DMS153 treated with DMSO at 0.1 percent for 48 hours (cell line): ENCODE measurements at regions not wholly inside any gene's neighbourhood (a gene's known extent, or its start where the extent isn't known, plus 50 kb on each side); places are given as distances from the start of the nearest gene placed in this dataset.
"Not testable (repeated sequence)": the region's sequence is repeated elsewhere in the genome, so short reads cannot be mapped to it uniquely, and the experiment has no call there.

ENCODE experiments used
- DNase-seq: peaks from one replicate; lab custom pipeline; 2025; ENCODE audit not compliant: unreplicated experiment; lab: John Stamatoyannopoulos, UW

DNA sequence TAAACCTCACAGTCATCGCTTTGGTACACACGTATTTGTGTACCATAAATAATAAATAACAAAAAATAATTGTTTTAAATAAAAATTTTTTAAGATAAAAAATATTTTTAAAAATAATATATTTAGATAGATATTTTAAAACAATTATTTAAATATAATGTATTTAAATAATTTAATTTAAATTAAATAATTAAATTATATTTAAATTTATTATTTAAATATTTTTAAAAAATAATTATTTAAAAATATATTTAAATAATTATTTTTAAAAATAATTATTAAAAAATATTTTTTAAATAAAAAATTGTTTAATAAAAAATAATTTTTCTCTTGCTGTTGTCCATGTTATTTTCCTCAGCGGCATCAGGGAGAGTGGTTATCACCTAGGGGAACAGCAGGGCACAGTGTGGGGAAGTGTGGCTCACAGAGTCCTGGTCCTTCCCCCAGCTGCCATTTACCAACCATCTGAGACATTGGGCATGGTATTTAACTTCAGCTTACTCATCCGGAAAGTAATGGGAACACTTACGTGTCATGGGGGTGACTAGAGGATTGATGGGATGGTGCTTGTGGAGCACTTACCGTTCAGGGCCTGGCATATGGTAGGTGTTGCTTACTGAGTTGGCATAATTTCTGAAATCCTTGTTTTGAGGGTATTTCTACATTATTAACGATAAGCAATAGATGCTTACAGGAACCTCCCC, 92.9 kb upstream of the TSPAN2 start:
- DNase-seq = no peak

DNA sequence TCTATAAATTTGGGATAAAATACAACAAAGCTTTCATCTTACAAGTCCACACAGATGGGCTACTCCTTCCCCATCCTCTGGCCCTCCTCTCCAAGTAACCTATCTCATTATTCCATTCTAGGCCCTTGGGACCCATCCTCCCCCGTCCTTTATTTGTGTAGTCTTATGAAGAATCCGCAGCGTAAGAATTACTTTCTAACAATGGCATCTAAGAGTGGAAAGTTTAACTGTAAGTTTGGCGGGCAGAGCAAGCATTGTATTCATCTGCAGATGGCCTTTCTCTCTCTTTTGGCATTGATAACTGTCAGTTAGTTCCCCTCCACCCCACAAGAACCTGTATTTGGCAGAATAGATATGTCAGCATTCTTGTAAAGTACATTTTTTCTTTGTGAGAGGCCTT, 91.9 kb upstream of the TSPAN2 start:
- DNase-seq = no peak

DNA sequence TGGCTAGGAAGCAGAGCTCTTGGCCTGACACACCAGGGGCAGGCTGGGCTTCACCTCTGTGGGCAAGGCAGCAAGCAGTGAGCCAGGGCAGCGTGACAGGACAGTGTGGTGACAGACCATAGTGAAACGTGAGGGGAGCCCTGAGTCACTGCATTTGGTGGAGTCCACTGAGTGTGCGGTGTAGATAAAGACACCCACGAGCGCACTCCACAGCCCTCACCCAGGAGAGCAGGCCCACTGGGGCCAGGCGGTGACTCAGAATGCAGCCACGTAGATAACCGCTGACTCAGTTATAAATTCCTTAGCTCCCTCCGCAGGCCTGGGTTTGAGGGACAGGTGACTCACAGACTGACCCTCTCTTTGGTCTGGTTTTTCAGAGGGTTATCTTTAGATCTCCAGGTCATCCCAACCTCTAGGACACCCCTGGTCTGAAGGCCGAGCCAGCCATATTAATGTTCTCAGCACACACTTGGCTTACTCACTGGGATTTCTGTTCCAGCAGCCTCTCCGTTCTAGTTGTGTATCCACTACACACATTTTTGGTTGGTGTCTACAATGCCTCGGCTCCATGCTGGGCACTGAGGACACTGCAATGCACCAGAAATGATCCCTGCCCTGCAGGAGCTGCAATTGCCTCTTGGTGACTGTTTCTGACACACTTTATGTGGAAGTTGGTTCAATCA, 90.2 kb upstream of the TSPAN2 start:
- no peak for DNase-seq

DNA sequence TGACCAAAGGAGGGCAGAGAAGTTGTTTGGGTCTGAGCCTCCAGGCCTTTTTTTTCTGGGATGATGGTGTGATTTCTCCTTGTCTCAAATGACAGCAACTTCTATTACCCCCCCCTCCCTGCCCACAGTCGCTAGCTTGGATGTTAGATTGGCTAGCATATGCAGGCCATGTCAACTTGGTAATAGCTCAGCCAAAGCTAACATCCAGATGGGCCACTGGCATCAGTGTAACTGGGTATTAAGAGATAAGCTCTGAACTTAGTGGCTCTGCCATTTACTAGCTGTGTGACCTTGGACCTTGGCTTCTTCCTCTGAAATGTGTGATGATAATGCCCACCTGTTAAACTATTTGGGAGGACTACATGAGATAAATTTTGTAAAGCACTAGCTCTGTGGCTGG, 86.9 kb upstream of the TSPAN2 start:
- DNase-seq = no peak

DNA sequence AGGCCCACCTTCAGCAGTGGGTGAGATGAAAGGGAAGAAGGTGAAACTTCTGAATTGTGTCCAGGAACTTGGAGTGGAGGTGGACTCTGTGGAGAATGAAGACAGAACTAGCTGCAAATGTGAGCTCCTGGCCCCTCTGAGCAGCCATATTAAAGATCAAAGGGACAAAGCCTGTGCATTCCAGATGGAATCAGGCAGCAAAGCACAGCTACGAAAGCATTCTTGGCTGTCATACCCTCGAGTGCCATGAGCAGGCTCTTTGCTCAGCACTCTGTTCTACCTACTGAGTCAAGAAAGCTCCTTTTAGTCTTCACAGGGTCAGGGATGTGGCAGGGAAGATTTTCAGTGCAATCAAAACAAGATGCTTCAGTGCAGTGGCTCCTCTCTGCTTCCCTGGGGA, 86.3 kb upstream of the TSPAN2 start:
- no peak for DNase-seq

DNA sequence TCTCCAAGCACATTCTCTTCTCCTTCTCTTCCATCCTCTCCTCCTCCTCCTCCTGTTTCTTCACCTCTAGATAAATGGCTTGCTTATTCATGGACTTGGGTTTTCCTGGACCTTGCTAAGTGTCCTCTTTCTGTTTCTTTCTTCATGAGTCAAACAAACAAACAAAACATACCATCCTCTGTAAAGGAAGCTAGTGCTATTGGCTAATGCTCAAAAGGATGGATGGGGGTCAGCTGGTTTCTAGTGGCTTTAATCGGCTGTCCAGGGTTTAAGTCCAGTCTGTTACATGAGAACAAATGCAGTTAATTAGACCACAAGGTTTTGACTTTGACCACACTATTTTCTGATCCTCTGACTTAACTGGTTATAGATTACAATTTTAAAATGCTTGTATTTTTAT, 83.8 kb upstream of the TSPAN2 start:
- no peak for DNase-seq

DNA sequence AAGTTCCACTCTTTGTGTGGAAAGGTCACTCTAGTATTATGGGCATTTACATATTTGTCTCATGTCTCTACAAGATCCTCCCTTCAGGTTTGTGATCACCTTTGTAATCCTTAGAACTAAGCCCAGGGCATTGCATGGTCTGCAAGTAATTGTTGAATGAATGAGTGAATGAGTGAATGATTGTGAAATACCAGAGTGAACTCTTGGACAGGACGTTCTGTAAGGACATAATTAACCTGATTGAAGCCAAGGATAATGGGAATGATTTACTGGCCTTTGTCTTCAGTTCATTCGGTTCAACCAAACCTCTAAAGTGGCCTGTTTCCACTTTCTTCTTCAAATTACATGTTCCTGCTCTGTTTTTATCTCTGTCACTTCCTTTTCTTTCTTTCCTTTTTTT, 83.0 kb upstream of the TSPAN2 start:
- DNase-seq = no peak

DNA sequence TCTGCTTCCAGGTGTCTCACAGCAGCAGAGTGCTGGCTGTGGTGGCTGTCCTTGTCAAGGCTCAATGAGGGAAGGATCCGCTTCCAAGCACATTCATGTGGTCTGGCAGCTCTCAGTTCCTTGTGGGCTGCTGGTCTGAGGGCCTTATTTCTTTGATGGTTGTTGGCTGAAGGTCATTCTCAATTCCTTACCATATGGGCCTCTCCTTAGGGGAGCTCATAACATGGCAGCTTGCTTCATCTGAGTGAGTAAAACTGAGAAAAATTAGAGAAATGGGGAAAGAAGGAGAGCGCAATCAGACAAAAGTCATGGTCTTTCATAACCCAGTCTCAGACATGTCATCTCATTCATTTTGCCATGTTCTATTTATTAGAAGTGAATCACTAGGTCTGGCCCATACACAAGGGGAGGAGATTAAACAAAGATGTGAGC, 81.7 kb upstream of the TSPAN2 start:
- no peak for DNase-seq

DNA sequence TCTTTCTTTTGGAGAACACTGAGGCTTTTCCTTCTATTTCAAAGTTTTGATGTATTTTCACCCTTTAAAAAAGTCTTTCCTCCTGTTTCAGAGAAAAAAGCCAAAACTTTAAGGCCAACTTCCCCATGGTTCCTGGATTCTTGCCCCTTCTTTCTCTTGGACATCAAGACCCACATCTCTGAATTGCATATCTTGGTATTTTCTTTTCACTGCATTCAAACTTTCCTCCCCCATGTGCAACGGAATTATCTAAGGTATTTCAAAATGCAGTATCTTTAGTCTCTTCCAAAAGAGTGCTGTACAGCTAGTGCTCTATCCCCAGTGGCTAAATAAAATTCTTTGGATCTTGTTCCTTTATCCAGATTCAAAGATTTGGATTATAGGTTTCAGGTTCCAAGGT, 81.1 kb upstream of the TSPAN2 start:
- DNase-seq = no peak

DNA sequence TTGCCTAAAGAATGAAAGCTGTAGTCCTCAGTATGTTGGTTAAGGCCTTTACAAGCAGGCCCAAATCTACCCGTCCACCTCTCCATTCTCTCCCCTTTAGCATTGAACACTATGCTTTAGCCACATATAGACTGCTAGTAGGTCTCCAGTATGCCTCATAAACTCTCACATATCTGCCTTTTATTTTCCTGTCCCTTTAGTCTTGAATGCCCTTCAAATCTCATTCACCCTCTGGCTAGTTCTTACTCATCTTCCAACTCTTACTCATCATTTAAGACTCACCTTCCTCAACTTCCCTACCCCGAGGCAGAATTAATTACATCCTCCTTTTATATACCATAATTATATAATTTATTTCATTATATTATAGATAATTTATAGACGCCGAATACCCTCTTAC, 78.7 kb upstream of the TSPAN2 start:
- no peak for DNase-seq

DNA sequence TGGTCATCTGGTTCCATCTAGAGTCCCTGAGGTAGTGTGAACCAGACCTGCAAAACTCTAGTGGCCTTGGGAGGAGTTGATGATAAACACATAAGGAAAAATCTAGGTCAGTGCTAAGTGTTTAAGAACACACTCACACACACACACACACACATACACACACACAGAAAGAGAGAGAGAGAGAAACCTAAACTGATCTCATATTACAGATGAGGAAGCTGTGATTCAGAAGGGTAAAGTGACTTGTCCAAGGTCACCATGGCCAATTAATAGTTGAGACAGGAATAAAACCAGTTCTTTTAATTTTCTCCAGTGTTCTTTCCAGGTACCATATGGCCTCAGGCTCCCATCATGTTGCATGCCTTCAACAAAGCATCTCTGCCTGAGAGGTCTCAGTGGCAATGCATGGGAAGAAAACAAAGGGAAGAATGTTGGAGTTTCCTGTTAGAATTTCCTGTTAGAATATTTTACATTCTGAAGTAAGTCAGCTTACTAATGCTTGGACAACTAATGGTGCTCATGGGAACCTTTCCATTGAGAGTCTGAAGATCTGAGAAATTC, 77.3 kb upstream of the TSPAN2 start:
- DNase-seq = no peak

DNA sequence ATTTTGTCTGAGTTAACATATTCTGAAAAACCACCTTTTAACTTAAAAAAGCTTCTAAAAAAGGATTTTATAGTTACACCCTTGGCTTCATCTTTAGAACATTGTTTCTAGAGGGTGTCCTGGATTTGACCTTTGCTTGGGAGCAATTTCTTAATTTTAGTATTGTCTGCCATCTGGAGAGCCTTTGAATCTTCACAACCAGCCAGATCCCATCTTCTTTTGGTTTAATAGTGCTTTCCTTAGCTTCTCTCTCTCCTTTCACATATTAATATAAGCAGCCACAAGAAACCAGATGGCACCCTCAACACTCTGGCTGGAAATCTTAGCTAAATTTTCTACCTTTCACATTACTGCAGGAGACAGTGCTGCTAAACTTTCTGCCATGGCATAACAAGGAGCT, 76.5 kb upstream of the TSPAN2 start:
- no peak for DNase-seq

DNA sequence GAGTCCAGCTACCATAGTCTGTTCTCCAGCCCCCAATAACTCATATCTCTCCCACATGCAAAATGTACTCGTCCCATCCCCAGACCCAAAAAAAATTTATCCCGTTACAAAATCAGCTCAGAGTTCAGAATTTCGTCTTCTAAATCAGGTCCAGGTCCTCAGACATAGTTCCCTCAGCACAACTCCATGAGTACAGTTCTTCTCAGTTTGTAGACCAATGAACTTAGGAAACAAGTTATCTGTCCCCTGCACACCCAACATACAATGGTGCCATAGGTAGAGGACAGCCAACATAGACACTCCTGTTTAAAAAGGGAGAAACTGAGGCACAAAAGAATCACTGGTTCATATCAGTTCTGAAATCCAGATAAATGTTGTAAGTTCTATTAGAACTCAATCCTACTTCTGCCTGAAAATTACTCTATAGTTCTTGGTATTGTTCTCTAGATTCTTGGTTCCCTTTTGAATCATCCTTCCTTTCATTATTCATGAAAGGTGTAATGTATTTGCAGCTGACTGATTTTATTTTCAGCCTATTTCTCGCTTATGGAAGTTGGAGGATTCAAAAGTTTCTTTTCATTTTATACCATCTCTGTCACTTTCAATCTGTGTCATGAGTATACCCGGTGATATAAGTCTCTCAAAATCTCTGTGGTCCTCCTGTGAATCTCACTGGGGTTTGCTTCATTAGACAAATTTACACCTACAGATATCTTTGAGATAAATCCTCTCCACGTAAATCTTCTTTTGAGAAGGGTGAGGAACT, 75.8 kb upstream of the TSPAN2 start:
- no peak for DNase-seq

DNA sequence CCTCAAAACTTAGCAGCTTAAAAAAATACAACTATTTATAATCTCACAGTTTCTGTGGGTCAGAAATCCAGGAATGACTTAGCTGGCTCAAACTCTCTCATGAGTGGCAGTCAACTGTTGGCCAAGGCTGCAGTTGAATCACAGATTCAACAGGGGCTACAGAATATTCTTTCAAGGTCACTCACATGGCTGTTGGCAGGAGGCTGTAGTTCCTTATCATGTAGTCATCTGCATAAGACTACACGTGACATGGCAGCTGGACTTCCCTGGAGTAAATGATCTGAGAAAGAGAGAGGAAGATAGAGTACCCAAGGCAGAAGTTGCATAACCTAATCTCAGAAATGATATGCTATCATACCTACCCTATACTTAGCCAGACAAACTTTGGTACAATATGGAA, 75.2 kb upstream of the TSPAN2 start:
- DNase-seq = no peak

DNA sequence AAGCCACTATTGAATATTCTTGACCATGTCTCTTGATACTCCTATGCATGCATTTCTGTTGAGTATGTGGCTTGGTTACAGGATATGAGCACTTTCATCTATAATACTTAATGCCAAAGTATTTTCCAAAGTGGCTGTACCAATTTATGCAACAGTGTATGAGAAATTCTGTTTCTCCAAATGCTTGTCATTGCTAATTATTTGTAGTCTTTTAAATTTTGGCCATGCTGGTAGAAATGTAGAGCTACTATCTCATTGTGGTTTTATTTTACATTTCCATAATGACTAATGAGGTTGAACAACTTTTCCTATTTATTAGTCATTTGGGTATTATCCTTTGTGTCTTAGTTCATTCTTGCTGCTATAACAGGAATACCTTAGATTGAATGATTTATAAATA, 71.4 kb upstream of the TSPAN2 start:
- no peak for DNase-seq

DNA sequence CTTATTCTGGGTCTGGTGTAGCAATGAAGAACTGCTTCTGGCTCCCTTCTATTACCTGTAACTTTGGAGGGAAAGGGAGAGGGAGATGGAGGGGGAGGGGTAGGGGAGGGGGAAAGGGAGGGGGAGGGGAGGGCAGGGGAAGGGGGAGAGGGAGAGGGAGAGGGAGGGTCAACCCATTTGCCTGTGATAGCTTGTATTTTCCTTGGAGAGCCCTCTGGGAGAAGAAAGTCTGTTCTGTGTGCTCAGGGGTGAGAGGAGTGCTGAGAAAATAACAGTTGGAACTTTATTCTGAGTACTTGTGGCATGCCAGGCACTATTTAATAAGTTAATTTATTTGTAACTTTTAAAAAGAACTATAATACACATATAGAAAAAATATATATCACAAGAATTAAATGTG, 70.7 kb upstream of the TSPAN2 start:
- no peak for DNase-seq

DNA sequence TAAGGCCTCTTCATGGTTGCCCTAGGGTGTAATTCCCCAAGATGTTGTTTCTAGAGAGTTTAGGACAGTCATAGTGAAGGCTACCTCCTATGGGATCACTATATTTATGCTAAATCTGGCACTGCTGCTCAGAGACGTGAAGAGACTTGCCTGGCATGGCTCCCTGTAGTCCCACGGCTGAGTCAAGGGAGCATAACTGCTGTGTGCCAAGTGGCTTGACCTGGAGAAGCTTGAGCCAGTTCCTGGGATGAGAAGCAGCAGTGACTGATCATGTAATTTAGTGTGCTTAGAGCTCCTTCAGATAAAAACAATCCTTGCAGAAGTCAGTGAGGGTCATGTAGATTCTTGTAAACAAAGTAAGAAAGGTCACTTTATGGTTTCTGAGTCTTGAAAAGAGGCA, 68.9 kb upstream of the TSPAN2 start:
- DNase-seq = no peak

DNA sequence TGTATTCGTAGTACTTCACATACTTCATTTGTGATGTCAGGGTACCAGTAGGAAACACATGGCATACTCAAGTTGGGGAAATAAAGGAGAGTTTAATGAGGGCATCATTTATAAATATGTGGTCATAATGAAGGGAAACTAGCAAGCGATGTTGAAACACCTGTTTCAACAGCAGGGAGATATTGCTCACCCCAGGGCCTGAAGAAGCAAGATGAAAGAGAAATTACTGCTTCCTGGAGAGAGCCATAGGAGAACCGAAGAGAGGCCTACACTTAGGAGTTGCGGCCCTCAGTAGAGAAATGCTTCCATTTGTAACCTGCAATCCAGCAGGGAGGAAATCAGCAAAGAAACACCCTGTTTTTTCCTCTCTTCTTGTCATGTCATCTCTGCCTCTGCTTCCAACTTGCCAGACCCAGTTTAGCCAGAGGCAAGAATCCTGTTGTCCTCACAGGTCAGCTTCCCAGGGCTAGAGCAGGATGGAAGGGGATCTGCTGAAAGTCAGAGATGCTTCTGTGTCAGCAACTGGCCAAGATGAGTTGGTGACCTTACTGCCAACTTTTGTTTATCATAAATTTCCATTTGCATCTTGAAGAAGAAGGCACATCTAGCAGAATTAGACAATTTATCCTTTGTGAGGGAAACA, 67.6 kb upstream of the TSPAN2 start:
- no peak for DNase-seq

DNA sequence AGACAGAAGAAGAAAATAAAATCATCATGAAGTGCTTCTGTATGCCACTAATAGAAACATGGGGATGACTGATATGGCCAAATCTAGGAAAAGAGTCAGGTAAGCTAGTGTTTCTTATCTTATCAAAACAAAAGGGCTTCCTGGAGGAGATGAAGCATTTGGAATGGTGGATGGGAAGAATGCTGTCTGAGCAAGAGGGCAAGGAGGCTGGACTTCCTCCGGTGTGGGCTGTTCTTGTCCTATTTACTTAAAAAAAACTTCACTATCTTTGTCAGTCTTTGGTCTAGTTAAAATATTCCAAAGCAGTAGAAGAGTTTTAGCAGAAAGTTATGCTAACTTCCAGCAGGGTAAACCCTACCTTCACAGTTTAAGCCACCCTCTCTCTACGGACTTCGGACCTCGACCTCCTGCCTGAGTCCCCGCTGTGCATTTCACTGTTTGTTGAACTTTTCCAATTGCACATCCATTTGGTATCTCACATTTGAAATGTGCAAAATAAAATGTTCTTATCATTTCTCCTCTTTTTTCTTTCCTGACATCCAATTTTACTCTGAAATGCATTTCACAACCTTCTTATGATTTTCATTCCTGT, 64.8 kb upstream of the TSPAN2 start:
- DNase-seq = no peak

DNA sequence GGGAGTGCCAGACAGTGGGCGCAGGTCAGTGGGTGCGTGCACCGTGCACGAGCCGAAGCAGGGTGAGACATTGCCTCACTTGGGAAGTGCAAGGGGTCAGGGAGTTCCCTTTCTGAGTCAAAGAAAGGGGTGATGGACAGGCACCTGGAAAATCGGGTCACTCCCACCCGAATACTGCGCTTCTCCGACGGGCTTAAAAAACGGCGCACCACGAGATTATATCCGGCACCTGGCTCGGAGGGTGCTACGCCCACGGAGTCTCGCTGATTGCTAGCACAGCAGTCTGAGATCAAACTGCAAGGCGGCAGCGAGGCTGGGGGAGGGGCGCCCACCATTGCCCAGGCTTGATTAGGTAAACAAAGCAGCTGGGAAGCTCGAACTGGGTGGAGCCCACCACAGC, 58.6 kb upstream of the TSPAN2 start:
- not testable (repeated sequence) for DNase-seq

DNA sequence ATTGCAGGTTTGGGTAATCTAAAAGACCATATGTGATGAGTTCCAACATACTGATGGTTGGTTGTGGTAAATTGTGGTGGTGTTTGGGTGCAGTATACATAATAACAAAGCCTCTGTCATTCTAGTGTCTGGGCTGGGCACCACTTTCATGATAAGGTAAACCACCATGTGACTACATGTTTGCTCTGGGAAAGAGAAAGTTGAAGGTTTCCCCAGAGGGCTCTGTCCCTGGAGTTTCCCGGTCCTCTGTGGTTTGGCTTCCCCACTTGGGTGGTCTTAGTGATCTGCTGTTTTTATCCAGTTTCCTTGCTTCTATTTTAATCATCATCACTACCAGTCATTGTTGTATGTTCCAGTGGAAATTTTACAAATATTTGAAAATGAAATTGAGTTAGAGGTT, 55.9 kb upstream of the TSPAN2 start:
- DNase-seq = no peak
